Activated CD4-positive, CD25-positive, alpha-beta regulatory T cell treated with anti-CD3 and anti-CD28 coated beads, Interleukin-2, amount 50 U/mL, for 16 hours (primary cell): ENCODE measurements at regions not wholly inside any gene's neighbourhood (a gene's known extent, or its start where the extent isn't known, plus 50 kb on each side); places are given as distances from the start of the nearest gene placed in this dataset.

Experiments
- DNase-seq: peaks from one replicate; pipeline ENCODE4 v3.0.0-alpha.2; 2020; ENCODE audit warnings: low read depth, low spot score

GRCh38 chr15:69626095-69627066 lies 173.8 kb downstream of the RPLP1 start:
- no peak for DNase-seq

GRCh38 chr15:69627548-69628158 lies 175.0 kb downstream of the RPLP1 start:
- DNase-seq, result no peak

- no peak for DNase-seq
Observed at GRCh38 chr15:69628256-69629093, 175.9 kb downstream of the RPLP1 start.

- no peak for DNase-seq
Observed at GRCh38 chr15:69629631-69630161, 177.1 kb downstream of the RPLP1 start.

GRCh38 chr15:69631005-69631404 lies 178.4 kb downstream of the RPLP1 start:
- DNase-seq, result no peak

GRCh38 chr15:69631978-69632377 lies 179.4 kb downstream of the RPLP1 start:
- no peak for DNase-seq

GRCh38 chr15:69634860-69635259 lies 182.2 kb downstream of the RPLP1 start:
- DNase-seq, result no peak

GRCh38 chr15:69636169-69636915 lies 183.7 kb downstream of the RPLP1 start:
- no peak for DNase-seq

GRCh38 chr15:69637818-69638217 lies 185.2 kb downstream of the RPLP1 start:
- no peak for DNase-seq

GRCh38 chr15:69643476-69643875 lies 190.9 kb downstream of the RPLP1 start:
- DNase-seq, result no peak

GRCh38 chr15:69643971-69644370 lies 191.4 kb downstream of the RPLP1 start:
- no peak for DNase-seq

GRCh38 chr15:69644876-69645275 lies 192.3 kb downstream of the RPLP1 start:
- no peak for DNase-seq

- no peak for DNase-seq
Observed at GRCh38 chr15:69647142-69647513, 194.5 kb downstream of the RPLP1 start.

GRCh38 chr15:69648212-69648611 lies 195.6 kb downstream of the RPLP1 start:
- no peak for DNase-seq

- DNase-seq, result no peak
Observed at GRCh38 chr15:69648775-69649735, 196.4 kb downstream of the RPLP1 start.

- no peak for DNase-seq
Observed at GRCh38 chr15:69652293-69652692, 199.7 kb downstream of the RPLP1 start.

GRCh38 chr15:69652751-69653305 lies 200.2 kb downstream of the RPLP1 start:
- DNase-seq, result no peak

GRCh38 chr15:69653306-69653705 lies 200.7 kb downstream of the RPLP1 start:
- no peak for DNase-seq

GRCh38 chr15:69653846-69654245 lies 201.2 kb downstream of the RPLP1 start:
- no peak for DNase-seq
